ENCODE measurements at regions not wholly inside any gene's neighbourhood (a gene's known extent, or its start where the extent isn't known, plus 50 kb on each side); places are given as distances from the start of the nearest gene placed in this dataset.

DNA sequence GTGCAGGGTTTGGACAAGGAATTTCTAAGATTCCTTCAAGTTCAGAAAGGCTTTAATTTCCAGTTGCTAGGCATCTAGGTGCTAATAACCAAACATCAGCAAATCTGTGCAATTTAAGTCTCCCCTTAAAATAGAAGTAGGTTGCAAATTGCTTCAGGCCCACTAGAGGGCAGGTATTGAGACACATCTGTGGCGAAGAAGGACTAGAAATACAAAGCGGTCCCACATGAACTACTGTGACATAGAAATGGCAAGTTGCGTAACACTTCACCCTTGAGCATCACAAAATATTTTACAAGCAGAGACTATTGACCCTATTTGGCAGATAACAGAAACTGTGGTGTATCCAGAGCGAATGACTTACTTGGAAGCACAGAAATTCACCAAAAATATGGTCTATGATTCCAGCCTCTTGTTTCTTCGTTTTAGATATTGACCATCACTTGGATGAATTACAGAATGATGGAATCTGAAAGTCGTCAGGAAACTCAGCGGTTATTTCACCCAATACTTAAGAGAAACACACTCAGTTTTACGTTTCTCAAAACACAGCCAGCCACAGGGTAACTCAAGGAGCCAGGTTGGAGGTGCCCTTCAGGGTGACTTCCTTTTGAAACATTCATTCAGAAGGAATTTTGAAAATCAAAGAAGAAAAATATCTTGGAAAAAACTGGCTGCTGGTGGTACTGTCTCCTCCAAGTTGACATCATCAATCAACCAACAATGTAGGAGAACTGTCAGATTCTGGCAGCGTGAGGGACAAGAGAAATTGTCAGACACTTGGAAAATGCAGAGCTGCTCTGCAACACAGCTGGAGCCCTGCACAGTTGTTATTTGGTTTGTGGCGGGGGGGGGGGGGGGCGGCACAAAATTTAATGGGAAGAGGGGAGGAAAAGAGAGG, 256.3 kb upstream of the MINDY3 start:
- no peak overlapping the region for H3K9ac ChIP-seq (ENCODE audit: low read depth, low read length)
- in situ Hi-C loops (cut with MboI; ENCODE audit: low sequenced_read_pairs), result no loop called here
- no peaks in the 10 kb centered on the region for H3K4me1 ChIP-seq (ENCODE audit: control insufficient read depth, insufficient read depth, low read length)
- no peak overlapping the region for H3K56ac ChIP-seq (ENCODE audit: extremely low read depth, insufficient read depth, low read length)
- no peak overlapping the region for H3K27ac ChIP-seq (ENCODE audit: insufficient read depth, low read length)
- H3K4me3 ChIP-seq (ENCODE audit: insufficient read depth, low read depth, low read length), result no peak overlapping the region
- no peak overlapping the region for H3K23ac ChIP-seq (ENCODE audit: low read depth, low read length)
- H4K20me1 ChIP-seq (ENCODE audit: insufficient read depth, low read length), result no peaks in the 10 kb centered on the region
- no peak overlapping the region for H4K8ac ChIP-seq (ENCODE audit: low read depth in 2 of 2, low read length in 2 of 2)
- H4K91ac ChIP-seq (ENCODE audit: insufficient read depth, low read depth, low read length), result no peak overlapping the region
- H3K27me3 ChIP-seq (ENCODE audit: control insufficient read depth, insufficient read depth, low read length), result no peaks in the 10 kb centered on the region
- dilution Hi-C loops (cut with HindIII; ENCODE audit: low sequenced_read_pairs, unreplicated experiment), result no loop called here
- ChIA-PET CTCF (no interaction called here), POLR2A (ENCODE audit: unreplicated experiment) (no interaction called here)
- no peak overlapping the region for H4K5ac ChIP-seq (ENCODE audit: low read depth, low read length)
- no peak overlapping the region for H2BK5ac ChIP-seq (ENCODE audit: low read depth, low read length, poor library complexity, severe bottlenecking)
- WGBS, 2 experiments (ENCODE audit: extremely low coverage in 2 of 2, insufficient read length in 1 of 2), result 0% methylated on average over 1 of the region's 11 CpGs; no CpG with 5 or more reads in 1 of the 2 experiments
- intact Hi-C loops (cut with micrococcal nuclease), result no loop called here
- ATAC-seq (ENCODE audit: low read depth) (no peak), DNase-seq (no peak)
- no peak overlapping the region for H3K4ac ChIP-seq (ENCODE audit: low read depth, low read length)
- H3K18ac ChIP-seq (ENCODE audit: low read depth, low read length), result no peak overlapping the region
- no peak overlapping the region for H2BK15ac ChIP-seq (ENCODE audit: low read depth, low read length)
- no peak overlapping the region for H2AK5ac ChIP-seq (ENCODE audit: low read depth, low read length)
- no peak overlapping the region for H3K4me2 ChIP-seq (ENCODE audit: low read depth, low read length)
- H3K36me3 ChIP-seq (ENCODE audit: control insufficient read depth, insufficient read depth, low read length), result no peaks in the 10 kb centered on the region
- BruUV-seq (replicated peaks), result no TSS peak
- H3K79me1 ChIP-seq (ENCODE audit: low read depth in 1 of 2, low read length in 2 of 2), result no peaks in the 10 kb centered on the region
- no peaks in the 10 kb centered on the region for H3K9me1 ChIP-seq (ENCODE audit: insufficient read depth, low read length)
- TF ChIP-seq CEBPB (IDR thresholded peaks at IDR 0.05; ENCODE audit: low read depth, low read length) (peak; percentile 80), RCOR1 (IDR thresholded peaks at IDR 0.05; ENCODE audit: insufficient replicate concordance, low read length) (no peak)
- TF ChIP-seq, protein P1, sequence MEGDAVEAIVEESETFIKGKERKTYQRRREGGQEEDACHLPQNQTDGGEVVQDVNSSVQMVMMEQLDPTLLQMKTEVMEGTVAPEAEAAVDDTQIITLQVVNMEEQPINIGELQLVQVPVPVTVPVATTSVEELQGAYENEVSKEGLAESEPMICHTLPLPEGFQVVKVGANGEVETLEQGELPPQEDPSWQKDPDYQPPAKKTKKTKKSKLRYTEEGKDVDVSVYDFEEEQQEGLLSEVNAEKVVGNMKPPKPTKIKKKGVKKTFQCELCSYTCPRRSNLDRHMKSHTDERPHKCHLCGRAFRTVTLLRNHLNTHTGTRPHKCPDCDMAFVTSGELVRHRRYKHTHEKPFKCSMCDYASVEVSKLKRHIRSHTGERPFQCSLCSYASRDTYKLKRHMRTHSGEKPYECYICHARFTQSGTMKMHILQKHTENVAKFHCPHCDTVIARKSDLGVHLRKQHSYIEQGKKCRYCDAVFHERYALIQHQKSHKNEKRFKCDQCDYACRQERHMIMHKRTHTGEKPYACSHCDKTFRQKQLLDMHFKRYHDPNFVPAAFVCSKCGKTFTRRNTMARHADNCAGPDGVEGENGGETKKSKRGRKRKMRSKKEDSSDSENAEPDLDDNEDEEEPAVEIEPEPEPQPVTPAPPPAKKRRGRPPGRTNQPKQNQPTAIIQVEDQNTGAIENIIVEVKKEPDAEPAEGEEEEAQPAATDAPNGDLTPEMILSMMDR (conservative IDR thresholded peaks at IDR 0.05; ENCODE audit: low read depth, low read length), result 0 out of 2 replicates have a peak, but pooled peaks have one; percentile 16
- no peak overlapping the region for H2AK9ac ChIP-seq (replicated peaks; ENCODE audit: low read depth, low read length, poor library complexity)
- no peak overlapping the region for H2AFZ ChIP-seq (replicated peaks; ENCODE audit: low read length, poor library complexity)
- no peak overlapping the region for H2BK20ac ChIP-seq (ENCODE audit: low read depth, low read length)
- no peak overlapping the region for H3K14ac ChIP-seq (replicated peaks; ENCODE audit: low read depth, low read length)
- no peak overlapping the region for H2BK120ac ChIP-seq (ENCODE audit: low read depth, low read length)
- peaks cover 5% of the 10 kb centered on the region for H3K9me3 ChIP-seq (ENCODE audit: control insufficient read depth, insufficient read depth, low read length)

All from IMR-90 (cell line).